ENCODE measurements at regions not wholly inside any gene's neighbourhood (a gene's known extent, or its start where the extent isn't known, plus 50 kb on each side); places are given as distances from the start of the nearest gene placed in this dataset.

GRCh38 chr11:8740129-8740528 is 57.5 kb downstream of the RPL27A start:
- TF ChIP-seq CTCF (IDR thresholded peaks at IDR 0.05; ENCODE audit: low read length) (no peak), EZH2 (IDR thresholded peaks at IDR 0.05; ENCODE audit: borderline replicate concordance, low read length) (no peak)
